Brain microvascular endothelial cell (primary cell): ENCODE measurements at regions not wholly inside any gene's neighbourhood (a gene's known extent, or its start where the extent isn't known, plus 50 kb on each side); places are given as distances from the start of the nearest gene placed in this dataset.

ENCODE experiments used
- DNase-seq: peaks from one replicate; pipeline ENCODE4 v3.0.0-alpha.2; 2020
- H3K27ac ChIP-seq: fragments of 250-450 bp; sonication (Bioruptor Pico); 2 replicates; pipeline ENCODE4 v1.5.1; 2020; ENCODE audit warnings: mild to moderate bottlenecking, moderate library complexity
- H3K27me3 ChIP-seq: fragments of 250-450 bp; sonication (Bioruptor Pico); replicated peaks from 2 replicates; pipeline ENCODE4 v1.5.1; 2020; ENCODE audit warnings: mild to moderate bottlenecking
- H3K36me3 ChIP-seq: fragments of 250-450 bp; sonication (Bioruptor Pico); replicated peaks from 2 replicates; pipeline ENCODE4 v1.5.1; 2020; ENCODE audit warnings: mild to moderate bottlenecking
- H3K4me3 ChIP-seq: 2 replicates; pipeline ENCODE4 v1.5.1; 2011; ENCODE audit warnings: low read depth, mild to moderate bottlenecking, control low read depth, low read length, moderate library complexity
- CTCF ChIP-seq: IDR thresholded peaks from 2 replicates; pipeline ENCODE4 v1.5.1; 2011; ENCODE audit warnings: low read depth, mild to moderate bottlenecking, moderate library complexity, low read length, control low read depth, inconsistent platforms; ENCODE audit errors: missing control alignments
- in situ Hi-C: cut with HindIII; loops from 2 replicates; pipeline ENCODE4 v1.10.0; 2017; ENCODE audit warnings: low sequenced_read_pairs, low pct_ligation_motif_present

DNA sequence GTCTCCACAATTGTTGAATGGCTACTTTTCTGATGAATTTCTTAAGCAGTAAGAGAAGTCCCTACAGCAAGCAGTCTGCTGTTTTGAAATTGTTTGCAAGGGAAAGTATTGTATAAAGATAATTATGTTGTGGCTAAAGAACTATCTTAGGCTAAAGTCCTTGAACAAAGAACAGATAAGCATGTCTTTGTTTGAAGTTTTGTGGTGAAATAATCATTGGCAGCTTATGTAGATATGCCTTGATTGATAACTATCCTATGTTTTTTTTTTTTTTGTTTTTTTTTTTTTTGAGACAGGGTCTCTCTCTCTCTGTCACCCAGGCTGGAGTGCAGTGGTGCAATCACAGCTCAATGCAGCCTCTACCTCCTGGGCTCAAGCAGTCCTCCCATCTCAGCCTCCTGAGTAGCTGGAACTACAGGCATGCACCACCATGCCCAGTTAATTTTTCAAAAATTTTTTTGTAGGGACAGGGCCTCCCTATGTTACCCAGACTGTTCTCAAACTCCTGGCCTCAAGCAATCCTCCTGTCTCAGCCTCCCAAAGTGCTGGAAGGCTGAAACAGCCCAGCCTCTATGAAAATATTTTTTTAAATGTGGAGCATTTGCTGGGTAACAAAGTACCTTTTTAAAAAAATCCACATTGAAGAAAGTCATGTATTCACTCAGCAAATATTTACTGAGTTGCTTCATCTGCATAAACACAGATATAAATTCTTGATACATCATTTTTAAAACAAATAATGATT is 80.8 kb downstream of the LLPH start:
- DNase-seq = no peak
- Histone ChIP-seq H3K27ac (no peak overlapping the region), H3K4me3 (no peak overlapping the region), H3K27me3 (no peaks in the 10 kb centered on the region), H3K36me3 (no peaks in the 10 kb centered on the region)
- TF ChIP-seq CTCF = no peak
- in situ Hi-C loops = no loop called here

- DNase-seq = no peak
- TF ChIP-seq CTCF = no peak
- Histone ChIP-seq H3K27ac (no peak overlapping the region), H3K36me3 (no peaks in the 10 kb centered on the region), H3K4me3 (no peak overlapping the region), H3K27me3 (no peaks in the 10 kb centered on the region)
- in situ Hi-C loops = no loop called here
Measured at GRCh38 chr12:66048835-66049537, 81.6 kb downstream of the LLPH start.

GRCh38 chr12:66048218-66048834 is 82.2 kb downstream of the LLPH start:
- in situ Hi-C loops = no loop called here
- no peak for TF ChIP-seq CTCF
- Histone ChIP-seq H3K4me3 (no peak overlapping the region), H3K36me3 (no peaks in the 10 kb centered on the region), H3K27ac (no peak overlapping the region), H3K27me3 (no peaks in the 10 kb centered on the region)
- DNase-seq = no peak

GRCh38 chr12:66047411-66048021 is 83.0 kb downstream of the LLPH start:
- DNase-seq = peak; percentile 34
- Histone ChIP-seq H3K27ac (peak overlapping the region; percentile 60), H3K27me3 (no peaks in the 10 kb centered on the region), H3K36me3 (no peaks in the 10 kb centered on the region), H3K4me3 (no peak overlapping the region)
- in situ Hi-C loops = no loop called here
- no peak for TF ChIP-seq CTCF

- in situ Hi-C loops = no loop called here
- no peak for TF ChIP-seq CTCF
- no peak overlapping the region for H3K4me3 ChIP-seq
- no peaks in the 10 kb centered on the region for H3K36me3 ChIP-seq
- no peak overlapping the region for H3K27ac ChIP-seq
- DNase-seq = no peak
- H3K27me3 ChIP-seq = no peaks in the 10 kb centered on the region
Measured at GRCh38 chr12:66045506-66045905, 85.0 kb downstream of the LLPH start.
